ENCODE measurements at regions not wholly inside any gene's neighbourhood (a gene's known extent, or its start where the extent isn't known, plus 50 kb on each side); places are given as distances from the start of the nearest gene placed in this dataset.

DNA sequence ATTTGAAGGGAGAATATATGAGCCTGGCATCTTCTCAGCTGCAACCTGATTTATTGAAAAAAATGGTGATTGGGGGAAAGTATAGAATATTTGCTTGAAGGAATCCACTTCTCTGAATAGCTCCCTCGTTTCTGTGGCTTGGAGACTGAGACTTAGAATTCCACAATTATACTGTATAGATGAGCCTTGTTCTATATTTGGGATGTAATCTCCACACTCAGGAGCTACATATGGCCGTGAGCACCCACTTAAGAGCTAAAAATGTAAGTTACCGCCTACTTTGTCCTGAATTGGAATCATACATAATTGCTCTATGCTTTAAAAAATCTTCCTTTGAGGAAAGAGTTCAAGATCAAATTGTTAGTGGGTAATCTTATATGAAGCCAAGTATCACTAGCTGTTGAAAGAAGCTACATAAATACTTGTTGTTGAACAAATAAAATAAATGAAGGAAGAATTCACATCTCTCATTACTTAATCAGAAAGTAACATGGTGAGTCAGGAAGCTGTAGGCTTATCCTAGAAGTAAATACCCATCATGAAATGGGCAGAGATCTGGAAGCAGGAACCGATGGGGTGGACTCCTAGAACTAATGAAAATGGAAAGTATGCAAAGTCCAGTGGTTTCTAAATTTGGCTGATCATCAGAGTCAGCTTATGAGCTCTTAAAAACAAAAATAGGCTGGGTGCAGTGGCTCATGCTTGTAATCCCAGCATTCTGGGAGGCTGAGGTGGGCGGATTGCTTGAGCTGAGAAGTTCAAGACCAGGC lies 254.3 kb downstream of the SOX4 start:
- TF ChIP-seq, protein P1, sequence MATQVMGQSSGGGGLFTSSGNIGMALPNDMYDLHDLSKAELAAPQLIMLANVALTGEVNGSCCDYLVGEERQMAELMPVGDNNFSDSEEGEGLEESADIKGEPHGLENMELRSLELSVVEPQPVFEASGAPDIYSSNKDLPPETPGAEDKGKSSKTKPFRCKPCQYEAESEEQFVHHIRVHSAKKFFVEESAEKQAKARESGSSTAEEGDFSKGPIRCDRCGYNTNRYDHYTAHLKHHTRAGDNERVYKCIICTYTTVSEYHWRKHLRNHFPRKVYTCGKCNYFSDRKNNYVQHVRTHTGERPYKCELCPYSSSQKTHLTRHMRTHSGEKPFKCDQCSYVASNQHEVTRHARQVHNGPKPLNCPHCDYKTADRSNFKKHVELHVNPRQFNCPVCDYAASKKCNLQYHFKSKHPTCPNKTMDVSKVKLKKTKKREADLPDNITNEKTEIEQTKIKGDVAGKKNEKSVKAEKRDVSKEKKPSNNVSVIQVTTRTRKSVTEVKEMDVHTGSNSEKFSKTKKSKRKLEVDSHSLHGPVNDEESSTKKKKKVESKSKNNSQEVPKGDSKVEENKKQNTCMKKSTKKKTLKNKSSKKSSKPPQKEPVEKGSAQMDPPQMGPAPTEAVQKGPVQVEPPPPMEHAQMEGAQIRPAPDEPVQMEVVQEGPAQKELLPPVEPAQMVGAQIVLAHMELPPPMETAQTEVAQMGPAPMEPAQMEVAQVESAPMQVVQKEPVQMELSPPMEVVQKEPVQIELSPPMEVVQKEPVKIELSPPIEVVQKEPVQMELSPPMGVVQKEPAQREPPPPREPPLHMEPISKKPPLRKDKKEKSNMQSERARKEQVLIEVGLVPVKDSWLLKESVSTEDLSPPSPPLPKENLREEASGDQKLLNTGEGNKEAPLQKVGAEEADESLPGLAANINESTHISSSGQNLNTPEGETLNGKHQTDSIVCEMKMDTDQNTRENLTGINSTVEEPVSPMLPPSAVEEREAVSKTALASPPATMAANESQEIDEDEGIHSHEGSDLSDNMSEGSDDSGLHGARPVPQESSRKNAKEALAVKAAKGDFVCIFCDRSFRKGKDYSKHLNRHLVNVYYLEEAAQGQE (IDR thresholded peaks at IDR 0.05; ENCODE audit: low read depth): no peak
- TF ChIP-seq NFIC (IDR thresholded peaks at IDR 0.05): no peak
- no peak for TF ChIP-seq FOXM1 (IDR thresholded peaks at IDR 0.05; ENCODE audit: borderline replicate concordance, low read depth)
- TF ChIP-seq RAD21 (IDR thresholded peaks at IDR 0.05; ENCODE audit: low read depth): no peak
- TF ChIP-seq TAF1 (IDR thresholded peaks at IDR 0.05; ENCODE audit: low read depth): no peak
- TF ChIP-seq EGR1 (IDR thresholded peaks at IDR 0.05): no peak
- no peak for TF ChIP-seq TEAD4 (IDR thresholded peaks at IDR 0.05)
- TF ChIP-seq CREB1 (IDR thresholded peaks at IDR 0.05; ENCODE audit: low read depth): no peak
- no peak for TF ChIP-seq TCF12 (IDR thresholded peaks at IDR 0.05; ENCODE audit: low read depth)
- TF ChIP-seq, protein P2, sequence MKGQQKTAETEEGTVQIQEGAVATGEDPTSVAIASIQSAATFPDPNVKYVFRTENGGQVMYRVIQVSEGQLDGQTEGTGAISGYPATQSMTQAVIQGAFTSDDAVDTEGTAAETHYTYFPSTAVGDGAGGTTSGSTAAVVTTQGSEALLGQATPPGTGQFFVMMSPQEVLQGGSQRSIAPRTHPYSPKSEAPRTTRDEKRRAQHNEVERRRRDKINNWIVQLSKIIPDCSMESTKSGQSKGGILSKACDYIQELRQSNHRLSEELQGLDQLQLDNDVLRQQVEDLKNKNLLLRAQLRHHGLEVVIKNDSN (IDR thresholded peaks at IDR 0.05): no peak
- TF ChIP-seq, protein P3, sequence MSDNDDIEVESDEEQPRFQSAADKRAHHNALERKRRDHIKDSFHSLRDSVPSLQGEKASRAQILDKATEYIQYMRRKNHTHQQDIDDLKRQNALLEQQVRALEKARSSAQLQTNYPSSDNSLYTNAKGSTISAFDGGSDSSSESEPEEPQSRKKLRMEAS (IDR thresholded peaks at IDR 0.05): no peak
- no peak for TF ChIP-seq YY1 (IDR thresholded peaks at IDR 0.05; ENCODE audit: low read depth)
- TF ChIP-seq CEBPB (IDR thresholded peaks at IDR 0.05): no peak
- TF ChIP-seq ZBTB7A (IDR thresholded peaks at IDR 0.05; ENCODE audit: low read depth): no peak
- TF ChIP-seq EP300 (IDR thresholded peaks at IDR 0.05; ENCODE audit: borderline replicate concordance): no peak

DNA sequence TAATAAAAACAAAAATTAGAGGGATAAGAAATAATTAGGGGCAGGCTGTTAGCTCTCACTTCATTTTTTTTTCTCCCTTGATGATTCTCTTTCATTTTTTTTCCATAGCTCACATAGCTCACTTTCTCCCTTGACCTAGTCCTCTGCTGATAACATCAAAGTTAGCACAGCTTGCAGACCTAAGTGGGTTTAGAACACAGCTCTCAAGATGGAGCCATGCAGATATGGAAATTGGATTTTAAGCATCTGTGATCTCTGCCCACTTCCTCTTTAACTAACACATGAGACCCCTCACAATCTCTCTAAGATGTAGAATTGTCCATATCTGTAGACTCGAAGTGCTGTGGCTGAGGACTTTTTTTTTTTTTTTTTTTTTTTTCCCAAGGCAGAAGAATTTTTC lies 257.1 kb downstream of the SOX4 start:
- TF ChIP-seq NFIC (IDR thresholded peaks at IDR 0.05) (no peak), EGR1 (IDR thresholded peaks at IDR 0.05) (no peak)

DNA sequence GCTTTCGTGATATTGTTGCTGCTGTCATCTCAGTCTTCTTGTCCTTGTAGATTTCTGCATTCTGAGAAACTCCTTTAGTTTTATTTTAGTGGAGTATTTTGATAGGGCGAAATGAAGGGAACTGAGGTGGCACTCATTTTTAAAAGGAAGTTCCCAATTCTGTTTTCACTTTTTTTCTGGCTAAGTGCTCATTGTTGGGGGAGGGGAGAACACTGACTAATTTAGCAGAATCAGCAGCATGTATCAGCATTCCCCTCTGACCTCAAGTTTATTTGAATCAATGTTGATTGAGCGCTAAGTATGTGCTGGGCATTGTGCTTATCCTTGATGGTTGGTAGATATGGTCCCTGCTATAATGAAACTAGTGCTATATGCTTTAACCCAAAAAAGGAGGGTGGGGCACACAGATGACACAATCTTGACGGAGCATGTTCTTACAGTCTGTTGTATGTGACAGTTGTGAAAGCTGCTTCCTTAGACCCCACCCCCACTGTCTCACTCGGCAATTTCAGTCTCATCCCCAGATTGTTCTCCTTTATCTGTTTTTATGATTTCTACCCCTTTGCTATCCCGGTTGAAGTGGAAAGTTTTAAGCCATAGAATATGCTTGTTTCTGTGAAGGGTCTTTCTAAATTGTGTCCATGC lies 262.4 kb downstream of the SOX4 start:
- TF ChIP-seq TAF1 (IDR thresholded peaks at IDR 0.05; ENCODE audit: low read depth): no peak
- TF ChIP-seq, protein P2 (IDR thresholded peaks at IDR 0.05): no peak
- TF ChIP-seq CEBPB (IDR thresholded peaks at IDR 0.05): no peak
- TF ChIP-seq TEAD4 (IDR thresholded peaks at IDR 0.05): no peak

DNA sequence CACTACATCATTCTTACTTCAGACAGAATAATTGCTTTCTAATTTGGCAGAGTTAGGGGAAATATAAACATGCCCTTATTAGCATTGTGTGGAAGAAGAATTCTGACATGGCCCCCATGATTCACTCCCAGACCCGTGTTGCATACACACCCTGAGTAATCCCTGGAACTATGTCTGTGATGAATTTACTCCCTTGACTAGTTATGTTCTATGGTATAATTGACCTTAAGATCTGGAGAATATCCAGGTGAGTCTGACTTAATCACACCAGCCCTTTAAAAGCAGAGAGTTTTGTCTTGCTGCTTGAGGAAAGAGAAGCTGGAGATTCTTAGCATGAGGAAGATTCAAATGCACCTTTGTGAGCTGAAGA lies 262.9 kb downstream of the SOX4 start:
- TF ChIP-seq TEAD4 (IDR thresholded peaks at IDR 0.05): no peak
- TF ChIP-seq, protein P2 (IDR thresholded peaks at IDR 0.05): no peak
- TF ChIP-seq, protein P1 (IDR thresholded peaks at IDR 0.05; ENCODE audit: low read depth): no peak
- no peak for TF ChIP-seq TCF12 (IDR thresholded peaks at IDR 0.05; ENCODE audit: low read depth)
- TF ChIP-seq, protein P3 (IDR thresholded peaks at IDR 0.05): no peak
- TF ChIP-seq CEBPB (IDR thresholded peaks at IDR 0.05): no peak
- TF ChIP-seq ZBTB7A (IDR thresholded peaks at IDR 0.05; ENCODE audit: low read depth): no peak
- TF ChIP-seq EP300 (IDR thresholded peaks at IDR 0.05; ENCODE audit: borderline replicate concordance): no peak
- TF ChIP-seq NFIC (IDR thresholded peaks at IDR 0.05): no peak
- no peak for TF ChIP-seq CREB1 (IDR thresholded peaks at IDR 0.05; ENCODE audit: low read depth)
- no peak for TF ChIP-seq FOXM1 (IDR thresholded peaks at IDR 0.05; ENCODE audit: borderline replicate concordance, low read depth)
- no peak for TF ChIP-seq EGR1 (IDR thresholded peaks at IDR 0.05)
- no peak for TF ChIP-seq TAF1 (IDR thresholded peaks at IDR 0.05; ENCODE audit: low read depth)
- TF ChIP-seq RAD21 (IDR thresholded peaks at IDR 0.05; ENCODE audit: low read depth): no peak
- TF ChIP-seq YY1 (IDR thresholded peaks at IDR 0.05; ENCODE audit: low read depth): no peak

DNA sequence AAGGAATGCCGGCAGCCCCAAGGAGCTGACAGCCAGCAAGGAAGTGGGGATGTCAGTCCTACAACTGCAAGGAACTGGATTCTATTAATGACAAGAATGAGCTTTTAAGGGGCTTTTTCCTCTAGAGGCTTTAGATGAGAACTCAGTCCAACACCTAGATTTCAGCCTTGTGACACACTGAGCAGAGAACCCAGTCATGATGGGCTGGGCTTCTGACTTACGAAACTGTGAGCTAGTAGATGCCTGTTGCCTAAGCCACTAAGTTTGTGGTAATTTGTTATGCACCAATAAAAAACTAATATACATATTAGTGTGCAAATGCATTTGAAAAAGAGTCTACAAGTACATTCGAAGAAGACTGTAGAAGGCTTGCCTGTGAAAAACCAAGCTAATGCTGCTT lies 263.3 kb downstream of the SOX4 start:
- TF ChIP-seq TCF12 (IDR thresholded peaks at IDR 0.05; ENCODE audit: low read depth): no peak
- TF ChIP-seq, protein P3 (IDR thresholded peaks at IDR 0.05): no peak
- TF ChIP-seq FOXM1 (IDR thresholded peaks at IDR 0.05; ENCODE audit: borderline replicate concordance, low read depth): no peak
- TF ChIP-seq EP300 (IDR thresholded peaks at IDR 0.05; ENCODE audit: borderline replicate concordance): no peak
- TF ChIP-seq, protein P1 (IDR thresholded peaks at IDR 0.05; ENCODE audit: low read depth): no peak
- no peak for TF ChIP-seq EGR1 (IDR thresholded peaks at IDR 0.05)
- TF ChIP-seq YY1 (IDR thresholded peaks at IDR 0.05; ENCODE audit: low read depth): no peak
- TF ChIP-seq, protein P2 (IDR thresholded peaks at IDR 0.05): no peak
- TF ChIP-seq NFIC (IDR thresholded peaks at IDR 0.05): no peak
- no peak for TF ChIP-seq TEAD4 (IDR thresholded peaks at IDR 0.05)
- TF ChIP-seq CEBPB (IDR thresholded peaks at IDR 0.05): no peak
- no peak for TF ChIP-seq ZBTB7A (IDR thresholded peaks at IDR 0.05; ENCODE audit: low read depth)
- TF ChIP-seq TAF1 (IDR thresholded peaks at IDR 0.05; ENCODE audit: low read depth): no peak
- no peak for TF ChIP-seq CREB1 (IDR thresholded peaks at IDR 0.05; ENCODE audit: low read depth)
- no peak for TF ChIP-seq RAD21 (IDR thresholded peaks at IDR 0.05; ENCODE audit: low read depth)
